ENCODE measurements at regions not wholly inside any gene's neighbourhood (a gene's known extent, or its start where the extent isn't known, plus 50 kb on each side); places are given as distances from the start of the nearest gene placed in this dataset.
A peak's percentile ranks its signal among the peaks of the same experiment; 100 is the strongest.

- H3K27me3 Mint-ChIP-seq (ENCODE audit: low read depth) = peaks cover 8% of the 10 kb centered on the region
- H3K4me3 Mint-ChIP-seq = no peak overlapping the region
- H3K4me1 Mint-ChIP-seq (ENCODE audit: low read depth) = no peaks in the 10 kb centered on the region
- no peak overlapping the region for H3K27ac Mint-ChIP-seq
- ATAC-seq (no peak), DNase-seq (no peak)
- H3K9me3 Mint-ChIP-seq (ENCODE audit: insufficient read depth) = no peaks in the 10 kb centered on the region
- POLR2A ChIA-PET = no interaction called here
- CTCF ChIA-PET = no interaction called here
- H3K36me3 Mint-ChIP-seq (ENCODE audit: low read depth) = no peaks in the 10 kb centered on the region
Measured at GRCh38 chr4:3835527-3836405, 69.6 kb downstream of the ADRA2C start.

DNA sequence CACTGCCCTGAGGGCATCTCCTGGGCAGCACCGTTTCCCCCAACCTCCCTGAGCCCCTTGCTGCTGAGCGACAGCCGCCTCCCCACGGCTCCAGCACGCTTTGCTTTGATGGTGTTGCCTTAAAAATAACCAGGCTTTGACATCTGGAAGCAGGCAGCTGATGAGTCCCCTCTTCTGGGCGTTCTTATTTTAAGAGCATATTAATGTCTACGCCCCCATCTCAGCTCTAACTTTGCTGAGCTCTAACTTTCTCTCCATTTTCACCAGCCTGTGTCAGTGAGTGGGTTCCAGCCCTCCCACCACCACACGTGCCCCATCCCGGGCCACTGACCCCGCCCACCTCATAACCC, 70.2 kb downstream of the ADRA2C start:
- H3K4me1 Mint-ChIP-seq (ENCODE audit: low read depth) = no peaks in the 10 kb centered on the region
- ATAC-seq (no peak), DNase-seq (no peak)
- CTCF ChIA-PET = no interaction called here
- H3K27ac Mint-ChIP-seq = no peak overlapping the region
- peaks cover 8% of the 10 kb centered on the region for H3K27me3 Mint-ChIP-seq (ENCODE audit: low read depth)
- POLR2A ChIA-PET = no interaction called here
- H3K9me3 Mint-ChIP-seq (ENCODE audit: insufficient read depth) = no peaks in the 10 kb centered on the region
- H3K4me3 Mint-ChIP-seq = no peak overlapping the region
- H3K36me3 Mint-ChIP-seq (ENCODE audit: low read depth) = no peaks in the 10 kb centered on the region

GRCh38 chr4:3836756-3837601, 70.8 kb downstream of the ADRA2C start:
- peak; percentile 26 for DNase-seq
- Mint-ChIP-seq H3K9me3 (ENCODE audit: insufficient read depth) (no peaks in the 10 kb centered on the region), H3K27ac (no peak overlapping the region), H3K36me3 (ENCODE audit: low read depth) (no peaks in the 10 kb centered on the region), H3K27me3 (ENCODE audit: low read depth) (peaks cover 8% of the 10 kb centered on the region), H3K4me1 (ENCODE audit: low read depth) (no peaks in the 10 kb centered on the region), H3K4me3 (no peak overlapping the region)
- CTCF ChIA-PET = no interaction called here
- no peak for ATAC-seq
- POLR2A ChIA-PET = no interaction called here

DNA sequence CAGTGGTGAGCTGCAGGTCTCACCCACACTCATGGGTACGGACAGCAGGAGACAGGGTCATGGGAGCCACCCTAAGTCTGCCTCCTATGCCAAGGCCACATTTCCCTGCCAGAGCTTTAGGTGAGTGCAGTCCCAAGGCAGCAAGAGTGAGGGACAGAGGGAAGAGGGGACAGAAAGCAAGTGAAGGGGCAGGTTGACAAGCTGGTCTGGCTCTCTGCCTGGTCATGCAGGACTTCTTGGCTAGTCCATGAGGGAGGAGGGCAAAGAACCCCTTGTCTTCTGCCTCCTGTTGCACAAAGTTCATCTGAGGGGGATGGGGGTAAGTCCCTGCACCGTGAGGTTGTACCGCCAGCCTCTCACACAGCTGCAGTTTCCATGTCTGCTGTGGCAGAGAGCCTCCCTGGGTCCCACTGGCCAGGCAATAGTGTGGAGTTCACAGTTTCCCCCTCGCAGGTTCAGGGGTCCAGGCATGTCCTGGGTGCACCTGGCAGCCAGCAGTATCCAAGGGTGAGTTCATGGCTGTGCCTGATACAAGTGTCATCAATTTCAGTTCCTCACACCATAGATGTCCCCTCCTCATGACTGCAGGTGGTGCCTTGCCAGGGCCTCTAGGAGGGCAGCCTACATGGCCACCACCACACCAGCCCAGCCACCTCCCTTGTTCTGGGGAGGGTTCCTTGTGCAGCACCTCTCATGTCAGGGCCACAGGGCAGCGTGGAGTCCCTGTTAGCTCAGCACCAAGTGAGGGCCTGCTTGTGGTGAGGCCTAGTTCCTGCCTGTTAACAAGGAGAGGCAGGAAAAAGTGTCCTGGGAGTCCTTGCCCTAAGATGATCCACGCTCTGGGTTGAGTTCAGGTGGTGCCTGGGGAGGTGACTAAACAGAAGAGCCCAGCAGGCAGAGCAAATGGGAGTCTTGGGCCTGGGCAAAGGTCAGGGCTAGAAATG, 72.5 kb downstream of the ADRA2C start:
- ChIA-PET POLR2A (no interaction called here), CTCF (no interaction called here)
- DNase-seq = no peak
- peaks cover 8% of the 10 kb centered on the region for H3K27me3 Mint-ChIP-seq (ENCODE audit: low read depth)
- H3K27ac Mint-ChIP-seq = no peak overlapping the region
- ATAC-seq = no peak
- H3K36me3 Mint-ChIP-seq (ENCODE audit: low read depth) = no peaks in the 10 kb centered on the region
- no peak overlapping the region for H3K4me3 Mint-ChIP-seq
- H3K9me3 Mint-ChIP-seq (ENCODE audit: insufficient read depth) = no peaks in the 10 kb centered on the region
- no peaks in the 10 kb centered on the region for H3K4me1 Mint-ChIP-seq (ENCODE audit: low read depth)

DNA sequence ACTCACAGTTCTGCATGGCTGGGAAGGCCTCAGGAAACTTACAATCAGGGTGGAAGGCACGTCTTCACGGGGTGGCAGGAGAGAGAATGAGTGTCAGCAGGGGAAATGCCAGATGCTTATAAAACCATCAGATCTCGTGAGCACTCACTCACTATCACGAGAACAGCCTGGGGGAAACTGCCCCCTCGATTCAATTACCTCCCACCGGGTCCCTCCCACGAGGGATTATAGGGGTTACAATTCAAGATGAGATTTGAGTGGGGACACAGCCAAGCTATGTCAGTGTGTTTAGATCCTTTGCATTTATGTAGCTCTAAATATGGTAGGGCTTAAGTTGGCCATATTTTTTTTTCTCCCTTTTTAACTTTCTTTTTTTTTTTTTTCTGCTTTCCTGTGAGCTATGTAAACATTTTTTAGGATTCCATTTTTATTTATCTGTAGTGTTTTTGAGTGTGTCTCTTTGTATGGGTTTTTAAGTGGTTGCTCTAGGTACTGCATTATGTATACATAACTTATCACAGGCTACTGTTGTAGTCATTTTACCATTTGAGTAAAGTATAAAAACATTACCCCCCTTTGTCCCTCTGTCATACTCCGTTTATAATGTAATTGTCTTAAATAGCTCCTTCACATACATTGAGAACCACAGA, 79.0 kb downstream of the ADRA2C start:
- no peak for DNase-seq
- H3K4me1 Mint-ChIP-seq (ENCODE audit: low read depth) = no peaks in the 10 kb centered on the region
- no peak overlapping the region for H3K27ac Mint-ChIP-seq
- no peak overlapping the region for H3K4me3 Mint-ChIP-seq
- no peaks in the 10 kb centered on the region for H3K36me3 Mint-ChIP-seq (ENCODE audit: low read depth)
- ATAC-seq = no peak
- no peaks in the 10 kb centered on the region for H3K9me3 Mint-ChIP-seq (ENCODE audit: insufficient read depth)
- CTCF ChIA-PET = no interaction called here
- POLR2A ChIA-PET = no interaction called here
- H3K27me3 Mint-ChIP-seq (ENCODE audit: low read depth) = no peaks in the 10 kb centered on the region

- ChIA-PET POLR2A (no interaction called here), CTCF (no interaction called here)
- Mint-ChIP-seq H3K36me3 (ENCODE audit: low read depth) (no peaks in the 10 kb centered on the region), H3K4me1 (ENCODE audit: low read depth) (no peaks in the 10 kb centered on the region), H3K9me3 (ENCODE audit: insufficient read depth) (no peaks in the 10 kb centered on the region), H3K27ac (no peak overlapping the region), H3K4me3 (no peak overlapping the region), H3K27me3 (ENCODE audit: low read depth) (no peaks in the 10 kb centered on the region)
- DNase-seq (no peak), ATAC-seq (no peak)
Measured at GRCh38 chr4:3845744-3846429, 79.7 kb downstream of the ADRA2C start.

DNA sequence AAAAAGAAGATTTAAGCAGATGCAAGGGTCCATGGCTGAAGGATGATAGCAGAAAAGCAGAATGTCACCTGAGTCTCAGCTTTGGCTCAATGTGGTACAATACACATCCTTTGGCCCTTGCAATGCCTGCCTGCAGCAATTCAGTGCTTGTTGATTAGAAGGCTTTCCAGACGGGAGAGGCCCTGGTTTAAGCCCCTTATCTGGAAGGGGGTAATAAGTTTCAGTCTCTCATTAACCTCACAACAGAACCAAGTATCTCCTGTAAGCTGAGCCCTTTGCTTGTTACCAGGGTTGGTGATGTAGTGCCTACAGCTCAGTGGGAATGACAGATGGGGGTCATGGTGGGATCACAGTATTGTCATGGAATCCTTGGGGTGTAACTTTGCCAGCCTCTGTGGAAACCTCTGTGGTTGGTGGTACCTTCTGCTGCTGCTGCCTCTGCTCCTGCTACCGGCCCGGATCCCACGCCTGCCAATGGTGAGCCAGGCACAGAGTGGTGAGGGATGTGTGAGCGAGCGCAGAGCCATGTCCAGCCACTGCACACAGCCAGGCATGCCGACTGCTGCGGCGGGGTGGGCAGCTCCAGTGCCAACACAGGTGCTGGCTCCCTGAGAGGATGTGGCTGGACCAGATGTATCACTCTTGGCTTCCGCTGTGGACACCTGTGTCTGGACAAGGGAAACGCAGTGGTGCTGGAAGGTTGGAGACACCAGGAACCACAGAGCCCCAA, 81.2 kb downstream of the ADRA2C start:
- DNase-seq = no peak
- ATAC-seq = no peak
- H3K27me3 Mint-ChIP-seq (ENCODE audit: low read depth) = no peaks in the 10 kb centered on the region
- H3K4me1 Mint-ChIP-seq (ENCODE audit: low read depth) = no peaks in the 10 kb centered on the region
- H3K9me3 Mint-ChIP-seq (ENCODE audit: insufficient read depth) = no peaks in the 10 kb centered on the region
- no peak overlapping the region for H3K27ac Mint-ChIP-seq
- H3K36me3 Mint-ChIP-seq (ENCODE audit: low read depth) = no peaks in the 10 kb centered on the region
- no peak overlapping the region for H3K4me3 Mint-ChIP-seq
- ChIA-PET POLR2A (no interaction called here), CTCF (no interaction called here)

DNA sequence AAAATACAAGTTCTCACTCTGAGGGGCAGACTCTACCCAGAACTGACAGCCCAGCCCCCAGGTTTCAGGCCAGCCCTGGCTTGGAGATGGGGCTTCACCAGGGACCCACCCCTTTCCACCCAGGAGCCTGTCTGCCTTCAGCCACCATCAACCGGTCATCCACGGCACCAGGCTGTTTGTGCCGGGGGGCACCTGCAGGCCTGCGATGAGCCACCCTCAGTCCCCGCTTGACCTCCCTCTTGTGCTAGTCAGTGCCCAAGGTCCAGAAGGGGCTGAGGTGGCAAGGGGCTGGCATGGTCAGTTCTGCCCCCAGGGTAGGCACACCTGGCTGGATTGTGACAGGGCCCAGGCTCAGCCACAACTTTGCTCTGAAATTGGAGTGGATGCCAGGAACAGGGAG, 82.1 kb downstream of the ADRA2C start:
- no peaks in the 10 kb centered on the region for H3K4me1 Mint-ChIP-seq (ENCODE audit: low read depth)
- CTCF ChIA-PET = no interaction called here
- DNase-seq = no peak
- no peak for ATAC-seq
- H3K27me3 Mint-ChIP-seq (ENCODE audit: low read depth) = no peaks in the 10 kb centered on the region
- no peaks in the 10 kb centered on the region for H3K36me3 Mint-ChIP-seq (ENCODE audit: low read depth)
- no peak overlapping the region for H3K27ac Mint-ChIP-seq
- no peak overlapping the region for H3K4me3 Mint-ChIP-seq
- POLR2A ChIA-PET = no interaction called here
- H3K9me3 Mint-ChIP-seq (ENCODE audit: insufficient read depth) = no peaks in the 10 kb centered on the region

DNA sequence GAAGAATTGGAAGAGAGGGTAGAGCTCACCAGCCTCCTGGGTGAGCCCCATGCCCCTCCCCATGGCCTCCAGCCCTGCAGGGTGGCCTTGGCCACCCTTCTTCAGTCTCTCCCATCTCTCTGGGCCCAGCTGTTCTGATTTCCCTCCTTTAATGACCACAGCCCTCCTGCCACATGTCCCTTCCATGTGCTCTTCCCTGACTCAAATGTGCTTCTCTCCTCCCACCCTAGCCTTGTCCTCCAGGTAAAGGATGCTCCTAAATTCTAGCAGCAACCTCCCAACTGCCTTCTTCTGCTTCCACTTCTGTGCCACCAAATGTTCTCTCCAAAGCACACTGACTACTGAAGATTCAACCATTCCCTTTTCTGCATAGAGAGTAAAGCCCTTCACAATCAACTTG, 83.0 kb downstream of the ADRA2C start:
- ChIA-PET POLR2A (no interaction called here), CTCF (no interaction called here)
- no peak overlapping the region for H3K4me3 Mint-ChIP-seq
- no peaks in the 10 kb centered on the region for H3K27me3 Mint-ChIP-seq (ENCODE audit: low read depth)
- H3K9me3 Mint-ChIP-seq (ENCODE audit: insufficient read depth) = no peaks in the 10 kb centered on the region
- H3K36me3 Mint-ChIP-seq (ENCODE audit: low read depth) = no peaks in the 10 kb centered on the region
- DNase-seq = no peak
- no peaks in the 10 kb centered on the region for H3K4me1 Mint-ChIP-seq (ENCODE audit: low read depth)
- no peak for ATAC-seq
- H3K27ac Mint-ChIP-seq = no peak overlapping the region

- H3K4me1 Mint-ChIP-seq (ENCODE audit: low read depth) = no peaks in the 10 kb centered on the region
- H3K27me3 Mint-ChIP-seq (ENCODE audit: low read depth) = no peaks in the 10 kb centered on the region
- H3K9me3 Mint-ChIP-seq (ENCODE audit: insufficient read depth) = no peaks in the 10 kb centered on the region
- no peak overlapping the region for H3K4me3 Mint-ChIP-seq
- no peaks in the 10 kb centered on the region for H3K36me3 Mint-ChIP-seq (ENCODE audit: low read depth)
- DNase-seq (no peak), ATAC-seq (no peak)
- ChIA-PET POLR2A (no interaction called here), CTCF (no interaction called here)
- no peak overlapping the region for H3K27ac Mint-ChIP-seq
Measured at GRCh38 chr4:3850128-3850527, 83.9 kb downstream of the ADRA2C start.

DNA sequence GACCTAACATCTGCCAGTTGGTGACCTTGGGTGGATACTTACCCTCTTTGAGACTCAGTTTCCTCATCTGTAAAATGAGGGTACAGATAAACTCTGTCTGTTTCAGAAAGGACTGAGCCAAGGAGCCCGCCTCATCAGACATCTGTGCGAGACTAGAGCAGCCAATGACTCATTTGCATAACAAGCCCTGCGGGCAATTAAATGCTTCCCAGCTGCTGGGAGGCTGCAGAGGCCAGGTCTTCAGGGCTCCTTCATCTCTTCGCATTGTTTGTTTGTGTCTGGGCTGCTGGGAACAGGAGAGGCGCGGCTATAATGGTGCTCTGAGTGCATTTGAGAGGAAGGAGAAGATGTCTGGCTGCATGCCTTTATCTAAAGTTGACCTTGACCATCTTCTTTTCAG, 85.0 kb downstream of the ADRA2C start:
- H3K9me3 Mint-ChIP-seq (ENCODE audit: insufficient read depth) = no peaks in the 10 kb centered on the region
- DNase-seq (no peak), ATAC-seq (no peak)
- no peak overlapping the region for H3K27ac Mint-ChIP-seq
- H3K27me3 Mint-ChIP-seq (ENCODE audit: low read depth) = no peaks in the 10 kb centered on the region
- H3K4me1 Mint-ChIP-seq (ENCODE audit: low read depth) = no peaks in the 10 kb centered on the region
- H3K4me3 Mint-ChIP-seq = no peak overlapping the region
- H3K36me3 Mint-ChIP-seq (ENCODE audit: low read depth) = no peaks in the 10 kb centered on the region
- ChIA-PET CTCF (no interaction called here), POLR2A (no interaction called here)
